Activated T-helper 2 cell treated with anti-CD3 and anti-CD28 coated beads, Interferon-gamma antibody, Interleukin-2, Interleukin-4, amounts not matched to agents 10 μg/mL and 5 μg/mL and 100 μg/mL, durations not matched to agents 14 hours and 24 hours and 36 hours (primary cell): ENCODE measurements at regions not wholly inside any gene's neighbourhood (a gene's known extent, or its start where the extent isn't known, plus 50 kb on each side); places are given as distances from the start of the nearest gene placed in this dataset.

ENCODE experiments used
- DNase-seq: peaks from one replicate; pipeline ENCODE4 v3.0.0; 2021; ENCODE audit warnings: low spot score
- H3K27ac Mint-ChIP-seq: one replicate; pipeline ENCODE4 v1.8.0; 2021; ENCODE audit warnings: mixed read lengths
- H3K27me3 Mint-ChIP-seq: one replicate; pipeline ENCODE4 v1.8.0; 2021; ENCODE audit warnings: low read depth, mixed read lengths
- H3K36me3 Mint-ChIP-seq: one replicate; pipeline ENCODE4 v1.8.0; 2021; ENCODE audit warnings: low read depth, mixed read lengths
- H3K4me1 Mint-ChIP-seq: one replicate; pipeline ENCODE4 v1.8.0; 2021; ENCODE audit warnings: low read depth, mixed read lengths
- H3K4me3 Mint-ChIP-seq: one replicate; pipeline ENCODE4 v1.8.0; 2021; ENCODE audit warnings: low read depth, mild to moderate bottlenecking, moderate library complexity, mixed read lengths
- H3K9me3 Mint-ChIP-seq: one replicate; pipeline ENCODE4 v1.8.0; 2021; ENCODE audit warnings: mixed read lengths
- intact Hi-C: fragments of 100-400 bp; cut with micrococcal nuclease; formaldehyde crosslinking; loops from one replicate; pipeline ENCODE4 v1.15.1; 2023

GRCh38 chr2:215782965-215783364, 230.4 kb downstream of the MREG start:
- Mint-ChIP-seq H3K27ac (no peak overlapping the region), H3K9me3 (no peaks in the 10 kb centered on the region), H3K4me1 (no peaks in the 10 kb centered on the region), H3K27me3 (no peaks in the 10 kb centered on the region), H3K36me3 (no peaks in the 10 kb centered on the region), H3K4me3 (no peak overlapping the region)
- intact Hi-C loops: no loop called here
- DNase-seq: no peak

- no peaks in the 10 kb centered on the region for H3K9me3 Mint-ChIP-seq
- H3K27me3 Mint-ChIP-seq: no peaks in the 10 kb centered on the region
- H3K36me3 Mint-ChIP-seq: no peaks in the 10 kb centered on the region
- intact Hi-C loops: no loop called here
- H3K4me1 Mint-ChIP-seq: no peaks in the 10 kb centered on the region
- H3K27ac Mint-ChIP-seq: no peak overlapping the region
- no peak for DNase-seq
- H3K4me3 Mint-ChIP-seq: no peak overlapping the region
Observed at GRCh38 chr2:215782295-215782694, 231.1 kb downstream of the MREG start.

GRCh38 chr2:215780907-215781685, 232.3 kb downstream of the MREG start:
- H3K9me3 Mint-ChIP-seq: no peaks in the 10 kb centered on the region
- intact Hi-C loops: no loop called here

GRCh38 chr2:215780313-215780712, 233.0 kb downstream of the MREG start:
- no peak for DNase-seq
- intact Hi-C loops: no loop called here
- H3K9me3 Mint-ChIP-seq: no peaks in the 10 kb centered on the region
- no peaks in the 10 kb centered on the region for H3K27me3 Mint-ChIP-seq
- H3K4me1 Mint-ChIP-seq: peaks cover 2% of the 10 kb centered on the region
- no peak overlapping the region for H3K27ac Mint-ChIP-seq
- H3K4me3 Mint-ChIP-seq: no peak overlapping the region
- no peaks in the 10 kb centered on the region for H3K36me3 Mint-ChIP-seq

More at GRCh38 chr2:215780907-215781685, 232.3 kb downstream of the MREG start:
- no peak overlapping the region for H3K27ac Mint-ChIP-seq
- no peak overlapping the region for H3K4me3 Mint-ChIP-seq
- DNase-seq: no peak
- H3K36me3 Mint-ChIP-seq: no peaks in the 10 kb centered on the region
- no peaks in the 10 kb centered on the region for H3K27me3 Mint-ChIP-seq
- H3K4me1 Mint-ChIP-seq: no peaks in the 10 kb centered on the region

- H3K4me3 Mint-ChIP-seq: no peak overlapping the region
- H3K9me3 Mint-ChIP-seq: no peaks in the 10 kb centered on the region
- peaks cover 3% of the 10 kb centered on the region for H3K4me1 Mint-ChIP-seq
- intact Hi-C loops: no loop called here
- no peak overlapping the region for H3K27ac Mint-ChIP-seq
- no peaks in the 10 kb centered on the region for H3K36me3 Mint-ChIP-seq
- H3K27me3 Mint-ChIP-seq: no peaks in the 10 kb centered on the region
- no peak for DNase-seq
Observed at GRCh38 chr2:215779912-215780311, 233.4 kb downstream of the MREG start.

GRCh38 chr2:215777465-215778044, 235.8 kb downstream of the MREG start:
- intact Hi-C loops: no loop called here
- H3K4me1 Mint-ChIP-seq: peaks cover 11% of the 10 kb centered on the region
- H3K27me3 Mint-ChIP-seq: no peaks in the 10 kb centered on the region
- no peaks in the 10 kb centered on the region for H3K36me3 Mint-ChIP-seq
- H3K4me3 Mint-ChIP-seq: no peak overlapping the region
- no peak overlapping the region for H3K27ac Mint-ChIP-seq
- H3K9me3 Mint-ChIP-seq: no peaks in the 10 kb centered on the region
- no peak for DNase-seq

- H3K4me3 Mint-ChIP-seq: no peak overlapping the region
- no peak for DNase-seq
- no peaks in the 10 kb centered on the region for H3K36me3 Mint-ChIP-seq
- no peaks in the 10 kb centered on the region for H3K27me3 Mint-ChIP-seq
- no peaks in the 10 kb centered on the region for H3K9me3 Mint-ChIP-seq
- H3K27ac Mint-ChIP-seq: no peak overlapping the region
- peaks cover 19% of the 10 kb centered on the region for H3K4me1 Mint-ChIP-seq
- intact Hi-C loops: no loop called here
Observed at GRCh38 chr2:215775106-215775505, 238.2 kb downstream of the MREG start.

GRCh38 chr2:215773728-215774127, 239.6 kb downstream of the MREG start:
- Mint-ChIP-seq H3K4me3 (no peak overlapping the region), H3K4me1 (peaks cover 19% of the 10 kb centered on the region), H3K27ac (no peak overlapping the region), H3K27me3 (no peaks in the 10 kb centered on the region), H3K9me3 (no peaks in the 10 kb centered on the region), H3K36me3 (no peaks in the 10 kb centered on the region)
- intact Hi-C loops: no loop called here
- no peak for DNase-seq

- DNase-seq: no peak
- no peaks in the 10 kb centered on the region for H3K36me3 Mint-ChIP-seq
- no peak overlapping the region for H3K4me3 Mint-ChIP-seq
- H3K27ac Mint-ChIP-seq: no peak overlapping the region
- intact Hi-C loops: no loop called here
- peaks cover 19% of the 10 kb centered on the region for H3K4me1 Mint-ChIP-seq
- no peaks in the 10 kb centered on the region for H3K27me3 Mint-ChIP-seq
- H3K9me3 Mint-ChIP-seq: no peaks in the 10 kb centered on the region
Observed at GRCh38 chr2:215772634-215773563, 240.5 kb downstream of the MREG start.

GRCh38 chr2:215772003-215772402, 241.3 kb downstream of the MREG start:
- H3K27me3 Mint-ChIP-seq: no peaks in the 10 kb centered on the region
- no peak for DNase-seq
- peaks cover 19% of the 10 kb centered on the region for H3K4me1 Mint-ChIP-seq
- intact Hi-C loops: no loop called here
- no peaks in the 10 kb centered on the region for H3K36me3 Mint-ChIP-seq
- no peak overlapping the region for H3K27ac Mint-ChIP-seq
- H3K4me3 Mint-ChIP-seq: no peak overlapping the region
- no peaks in the 10 kb centered on the region for H3K9me3 Mint-ChIP-seq

- Mint-ChIP-seq H3K4me1 (peaks cover 19% of the 10 kb centered on the region), H3K9me3 (no peaks in the 10 kb centered on the region), H3K27ac (no peak overlapping the region), H3K4me3 (no peak overlapping the region), H3K36me3 (no peaks in the 10 kb centered on the region), H3K27me3 (peaks cover 1% of the 10 kb centered on the region)
- no peak for DNase-seq
- intact Hi-C loops: no loop called here
Observed at GRCh38 chr2:215771241-215771640, 242.1 kb downstream of the MREG start.

- no peak overlapping the region for H3K4me3 Mint-ChIP-seq
- no peak overlapping the region for H3K27ac Mint-ChIP-seq
- peaks cover 1% of the 10 kb centered on the region for H3K27me3 Mint-ChIP-seq
- H3K9me3 Mint-ChIP-seq: no peaks in the 10 kb centered on the region
- H3K36me3 Mint-ChIP-seq: no peaks in the 10 kb centered on the region
- intact Hi-C loops: no loop called here
- peaks cover 19% of the 10 kb centered on the region for H3K4me1 Mint-ChIP-seq
- DNase-seq: no peak
Observed at GRCh38 chr2:215770668-215771067, 242.7 kb downstream of the MREG start.

GRCh38 chr2:215769246-215769645, 244.1 kb downstream of the MREG start:
- Mint-ChIP-seq H3K27ac (no peak overlapping the region), H3K27me3 (peaks cover 1% of the 10 kb centered on the region), H3K4me1 (peaks cover 22% of the 10 kb centered on the region), H3K9me3 (no peaks in the 10 kb centered on the region), H3K36me3 (no peaks in the 10 kb centered on the region), H3K4me3 (no peak overlapping the region)
- DNase-seq: no peak
- intact Hi-C loops: no loop called here
